ENCODE measurements at regions not wholly inside any gene's neighbourhood (a gene's known extent, or its start where the extent isn't known, plus 50 kb on each side); places are given as distances from the start of the nearest gene placed in this dataset.

GRCh38 chr2:14774436-14774968 is 142.0 kb downstream of the LRATD1 start:
- TF ChIP-seq GATA2 (IDR thresholded peaks at IDR 0.05; ENCODE audit: low read depth, low read length), result no peak
- no peak for TF ChIP-seq GATA3 (IDR thresholded peaks at IDR 0.05; ENCODE audit: low read depth, low read length)

Measured in SH-SY5Y (cell line).